AG09309 (cell line): ENCODE measurements at regions not wholly inside any gene's neighbourhood (a gene's known extent, or its start where the extent isn't known, plus 50 kb on each side); places are given as distances from the start of the nearest gene placed in this dataset.

Source experiments
- DNase-seq: peaks from one replicate; pipeline ENCODE4 v3.0.0-alpha.2; 2010; ENCODE audit warnings: low read depth
- H3K4me3 ChIP-seq: 2 replicates; pipeline ENCODE4 v1.5.1; 2011; ENCODE audit warnings: mild to moderate bottlenecking, low read depth, low read length, moderate library complexity; ENCODE audit not compliant: control insufficient read depth
- TF ChIP-seq, protein P1 (sequence below): IDR thresholded peaks from 2 replicates; pipeline ENCODE4 v1.5.1; 2011; ENCODE audit warnings: mild to moderate bottlenecking, low read depth, low read length, inconsistent platforms; ENCODE audit not compliant: insufficient read depth, control insufficient read depth; ENCODE audit errors: missing control alignments

DNA sequence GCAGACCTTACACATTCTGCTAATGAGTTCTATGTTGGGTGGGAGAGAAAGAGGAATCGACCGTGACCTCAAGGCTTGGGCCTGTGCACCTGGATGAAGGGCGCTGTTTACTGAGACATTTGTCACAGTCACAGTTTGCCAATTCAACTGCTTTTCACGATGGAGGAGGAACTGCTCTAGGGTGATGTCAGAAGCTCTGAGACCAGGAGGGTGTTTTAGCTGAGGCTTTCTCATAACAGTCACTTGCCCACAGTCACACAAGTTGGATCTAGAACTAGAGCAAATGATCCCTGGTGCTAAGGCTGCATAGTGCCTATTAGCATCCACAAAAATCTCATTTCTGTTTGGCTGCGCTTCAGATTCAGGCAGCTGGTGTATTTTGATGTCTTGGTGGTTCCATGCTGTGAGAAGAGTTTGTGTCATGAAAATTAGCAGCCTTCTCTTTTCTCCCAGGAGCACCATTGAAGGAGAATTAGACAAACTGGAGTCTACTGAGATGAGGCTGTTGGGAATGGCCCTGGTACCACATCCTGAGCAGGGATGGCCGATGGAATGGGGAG is 83.3 kb upstream of the TGM3 start:
- no peak for DNase-seq
- TF ChIP-seq, protein P1, sequence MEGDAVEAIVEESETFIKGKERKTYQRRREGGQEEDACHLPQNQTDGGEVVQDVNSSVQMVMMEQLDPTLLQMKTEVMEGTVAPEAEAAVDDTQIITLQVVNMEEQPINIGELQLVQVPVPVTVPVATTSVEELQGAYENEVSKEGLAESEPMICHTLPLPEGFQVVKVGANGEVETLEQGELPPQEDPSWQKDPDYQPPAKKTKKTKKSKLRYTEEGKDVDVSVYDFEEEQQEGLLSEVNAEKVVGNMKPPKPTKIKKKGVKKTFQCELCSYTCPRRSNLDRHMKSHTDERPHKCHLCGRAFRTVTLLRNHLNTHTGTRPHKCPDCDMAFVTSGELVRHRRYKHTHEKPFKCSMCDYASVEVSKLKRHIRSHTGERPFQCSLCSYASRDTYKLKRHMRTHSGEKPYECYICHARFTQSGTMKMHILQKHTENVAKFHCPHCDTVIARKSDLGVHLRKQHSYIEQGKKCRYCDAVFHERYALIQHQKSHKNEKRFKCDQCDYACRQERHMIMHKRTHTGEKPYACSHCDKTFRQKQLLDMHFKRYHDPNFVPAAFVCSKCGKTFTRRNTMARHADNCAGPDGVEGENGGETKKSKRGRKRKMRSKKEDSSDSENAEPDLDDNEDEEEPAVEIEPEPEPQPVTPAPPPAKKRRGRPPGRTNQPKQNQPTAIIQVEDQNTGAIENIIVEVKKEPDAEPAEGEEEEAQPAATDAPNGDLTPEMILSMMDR: no peak
- H3K4me3 ChIP-seq: no peak overlapping the region

DNA sequence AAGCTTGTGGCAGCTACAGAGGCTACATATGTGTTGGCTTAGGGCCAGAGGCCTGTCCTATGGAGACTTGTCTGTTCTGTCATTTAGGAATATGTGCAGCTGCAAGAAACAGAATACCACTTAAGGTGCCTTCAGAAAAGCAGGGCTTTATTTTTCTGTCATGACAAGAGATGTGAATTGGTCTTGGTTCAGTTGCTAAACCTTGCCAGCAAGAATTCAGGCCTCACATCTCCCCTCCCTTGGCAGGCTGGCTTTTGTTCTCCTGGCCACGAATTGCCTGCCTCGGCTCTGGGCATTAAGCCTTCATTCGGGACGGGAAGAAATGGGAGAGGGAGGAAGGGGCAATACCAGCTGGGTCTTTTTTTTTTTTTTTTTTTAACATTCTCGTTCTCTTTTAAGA is 82.4 kb upstream of the TGM3 start:
- TF ChIP-seq, protein P1: no peak
- no peak overlapping the region for H3K4me3 ChIP-seq
- DNase-seq: no peak

DNA sequence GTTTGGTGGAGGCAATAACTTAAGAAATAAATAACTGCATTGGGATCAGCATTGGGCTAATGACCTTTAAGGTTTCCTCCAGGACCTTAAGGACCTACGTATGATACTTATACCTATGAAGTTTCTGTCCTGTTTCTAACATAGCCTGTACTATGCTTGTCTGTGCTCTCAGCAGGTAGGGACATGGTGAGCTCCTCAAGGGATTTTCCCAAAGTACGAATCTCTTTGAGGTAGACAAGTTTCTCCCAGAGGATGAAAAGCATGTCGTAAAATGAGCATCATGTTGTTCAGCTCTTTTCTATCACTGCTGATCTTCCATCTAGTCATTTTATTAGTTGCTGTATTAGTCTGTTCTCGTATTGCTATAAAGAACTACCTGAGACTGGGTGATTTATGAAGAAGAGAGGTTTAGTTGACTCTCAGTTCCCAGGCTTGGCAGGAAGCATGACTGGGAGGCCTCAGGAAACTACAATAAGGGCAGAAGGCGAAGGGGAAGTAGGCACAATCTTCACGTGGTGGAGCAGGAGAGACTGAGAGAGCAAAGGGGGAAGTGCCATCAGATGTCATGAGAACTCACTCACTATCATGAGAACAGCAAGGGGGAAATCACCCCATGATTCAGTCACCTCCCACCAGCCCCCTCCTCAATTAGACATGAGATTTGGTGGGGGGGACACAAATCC is 77.8 kb upstream of the TGM3 start:
- DNase-seq: no peak
- TF ChIP-seq, protein P1: no peak
- no peak overlapping the region for H3K4me3 ChIP-seq

DNA sequence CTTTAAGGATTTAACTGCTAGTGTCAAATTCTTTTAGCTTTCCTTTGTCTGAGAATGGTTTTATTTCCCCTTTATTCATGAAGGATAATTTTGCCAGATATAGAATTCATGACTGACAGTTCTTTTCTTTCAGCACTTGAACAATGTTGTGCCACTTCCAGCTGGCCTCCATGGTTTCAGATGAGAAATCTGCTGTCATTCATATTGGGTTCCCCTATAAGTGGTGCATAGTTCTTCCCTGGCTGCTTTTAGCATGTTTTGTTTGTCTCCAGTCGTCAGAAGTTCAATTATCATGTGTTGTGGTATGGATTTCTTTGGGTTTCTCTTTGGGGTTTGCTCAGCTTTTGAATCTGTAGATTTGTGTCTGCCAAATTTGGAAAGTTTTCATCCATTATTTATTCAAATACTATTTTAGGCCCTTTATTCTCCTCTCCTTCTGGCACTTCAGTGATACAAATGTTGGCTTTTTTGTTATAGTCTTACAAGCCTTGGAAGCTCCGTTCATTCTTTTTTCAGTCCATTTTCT is 76.3 kb upstream of the TGM3 start:
- TF ChIP-seq, protein P1: no peak
- H3K4me3 ChIP-seq: no peak overlapping the region
- no peak for DNase-seq

DNA sequence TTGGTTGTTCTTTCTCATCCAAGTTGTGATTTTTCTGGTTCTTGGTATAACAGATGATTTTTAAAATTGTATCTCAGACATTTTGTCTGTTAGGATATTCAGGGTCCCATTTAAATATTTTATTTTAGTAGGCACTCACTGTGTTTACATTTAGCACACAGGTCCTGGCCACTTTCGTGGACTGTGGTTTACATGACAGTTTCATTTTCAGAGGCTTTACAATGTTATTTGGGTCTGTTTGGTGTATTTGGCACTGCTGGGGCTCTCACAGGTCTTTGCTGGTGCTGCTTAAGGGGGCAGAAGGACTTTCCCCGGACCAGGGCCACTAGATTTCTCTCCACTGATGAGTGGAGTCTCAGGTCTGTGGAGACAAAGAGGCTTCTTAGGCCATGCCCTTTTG is 75.5 kb upstream of the TGM3 start:
- H3K4me3 ChIP-seq: no peak overlapping the region
- no peak for DNase-seq
- TF ChIP-seq, protein P1: no peak

DNA sequence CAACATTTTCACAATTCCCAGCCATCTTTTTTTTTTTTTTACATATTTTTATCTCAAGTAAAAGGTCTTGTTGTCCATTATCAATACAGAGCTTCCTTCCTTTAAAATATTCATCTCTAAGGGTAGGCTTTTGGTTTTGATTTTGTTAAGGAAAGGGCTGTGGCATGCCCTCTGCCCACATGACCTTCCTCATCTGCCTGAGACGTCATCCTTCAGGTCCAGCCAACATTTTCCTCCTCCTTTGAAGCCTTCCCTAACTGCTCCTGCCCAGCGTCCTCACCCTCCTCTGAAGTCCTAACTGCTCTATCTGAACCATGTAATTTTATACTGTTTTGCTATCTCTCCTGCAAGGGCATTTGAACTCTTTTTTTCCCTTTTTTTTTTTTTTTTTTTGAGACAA is 73.9 kb upstream of the TGM3 start:
- DNase-seq: no peak
- no peak overlapping the region for H3K4me3 ChIP-seq
- TF ChIP-seq, protein P1: no peak
